ENCODE measurements at regions not wholly inside any gene's neighbourhood (a gene's known extent, or its start where the extent isn't known, plus 50 kb on each side); places are given as distances from the start of the nearest gene placed in this dataset.

- DNase-seq = no peak
Observed at GRCh38 chr11:129591527-129591926, 215.9 kb downstream of the BARX2 start.

DNA sequence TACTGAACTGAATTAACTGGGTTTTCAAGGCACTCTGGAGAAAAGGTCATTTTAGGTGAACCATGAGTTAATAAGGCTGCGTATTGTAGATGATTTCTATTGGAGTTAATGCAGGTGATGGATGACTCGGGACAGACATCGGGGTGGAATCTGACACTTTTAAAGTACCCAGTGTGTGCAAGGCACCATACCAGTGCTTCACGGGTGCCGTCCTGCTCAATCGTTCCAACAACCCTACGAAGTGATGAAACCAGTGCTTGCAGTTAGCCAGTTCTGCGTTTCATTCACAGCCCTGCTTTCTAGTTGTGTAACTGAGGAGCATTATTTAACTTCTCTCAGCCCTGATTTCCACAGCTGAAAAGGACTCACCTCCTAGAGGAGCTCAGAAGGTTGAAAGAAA, 216.5 kb downstream of the BARX2 start:
- no peak for DNase-seq

DNA sequence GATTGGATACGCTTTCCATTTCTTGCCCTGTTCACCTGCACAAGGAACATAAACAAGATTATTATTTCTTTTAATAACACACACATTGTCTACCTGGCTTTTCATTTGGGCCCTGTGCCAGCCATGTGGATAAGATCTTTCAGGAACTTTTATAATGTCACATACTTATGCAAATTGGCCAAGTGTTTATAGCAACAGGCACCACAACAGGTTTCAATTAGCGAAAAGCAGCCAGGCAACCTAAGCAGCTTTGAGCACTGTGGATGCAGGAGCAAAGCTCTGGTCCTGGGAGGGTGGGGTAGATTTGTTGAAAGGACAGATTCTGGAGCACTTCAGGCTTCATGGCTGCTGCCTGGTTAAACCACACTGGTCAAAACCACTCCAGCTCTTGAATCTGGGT, 217.4 kb downstream of the BARX2 start:
- DNase-seq = no peak

- DNase-seq = no peak
Observed at GRCh38 chr11:129595038-129595962, 219.7 kb downstream of the BARX2 start.

- DNase-seq = no peak
Observed at GRCh38 chr11:129596351-129596750, 219.3 kb upstream of the TMEM45B start.

DNA sequence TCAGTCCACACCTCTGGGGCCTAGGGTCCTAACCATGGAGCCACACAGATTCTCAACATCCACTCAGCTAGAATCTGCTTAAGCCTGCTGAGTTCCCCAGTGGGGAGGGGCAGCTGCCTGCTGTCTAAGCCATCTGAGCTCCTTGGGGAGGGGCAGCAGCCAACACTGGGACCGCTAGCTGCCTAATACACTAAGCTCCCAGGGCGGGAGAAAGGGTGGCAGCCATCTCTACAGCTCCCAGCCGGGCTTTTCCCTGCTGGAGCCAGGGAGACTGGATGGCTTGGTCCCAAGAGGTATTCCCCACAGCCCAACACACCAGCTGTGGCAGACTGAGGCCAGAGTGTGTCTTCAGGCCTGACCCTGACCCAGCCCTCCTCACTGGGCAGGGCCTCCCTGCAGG, 217.3 kb upstream of the TMEM45B start:
- DNase-seq = no peak

GRCh38 chr11:129605815-129606214, 209.8 kb upstream of the TMEM45B start:
- DNase-seq = no peak

- no peak for DNase-seq
Observed at GRCh38 chr11:129608711-129609110, 206.9 kb upstream of the TMEM45B start.

DNA sequence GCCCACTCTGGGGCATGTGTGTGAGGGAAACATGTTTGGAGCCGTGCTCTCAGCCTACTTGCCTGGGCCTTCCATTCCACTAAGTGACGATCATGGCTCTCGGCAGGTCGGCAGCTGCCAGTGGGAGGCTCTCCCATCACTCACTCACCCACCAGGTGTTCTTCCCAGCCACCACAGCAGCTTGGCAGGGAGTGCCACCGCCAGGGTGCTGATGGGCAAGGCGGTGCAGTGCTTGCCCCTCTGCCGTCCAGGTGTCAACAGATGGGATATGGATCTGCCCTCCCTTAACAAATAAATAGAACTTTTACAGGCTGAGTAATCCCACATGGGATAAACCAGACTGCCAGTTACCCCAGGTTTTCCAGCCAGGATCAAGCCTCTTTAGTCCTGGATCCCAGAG, 205.5 kb upstream of the TMEM45B start:
- no peak for DNase-seq

DNA sequence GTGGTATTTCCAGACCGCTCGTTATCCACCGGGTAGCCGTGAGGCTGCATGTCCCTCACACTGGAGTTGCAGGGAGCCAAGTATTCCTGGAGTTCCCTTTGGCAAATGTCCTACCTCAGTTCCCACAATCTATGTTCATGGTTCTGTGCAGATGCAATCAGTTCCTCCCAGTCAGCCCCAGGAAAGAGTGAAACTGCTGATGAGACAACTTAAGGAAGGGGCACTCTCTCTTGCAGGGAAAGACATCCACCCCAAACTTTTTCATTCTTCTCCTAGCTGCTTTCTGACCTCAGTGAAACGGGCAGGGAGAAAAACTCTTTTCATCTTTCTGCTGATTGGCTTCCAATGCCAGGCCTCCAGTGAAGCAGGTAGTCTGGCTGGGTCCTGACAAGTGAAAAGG, 205.1 kb upstream of the TMEM45B start:
- DNase-seq = no peak

DNA sequence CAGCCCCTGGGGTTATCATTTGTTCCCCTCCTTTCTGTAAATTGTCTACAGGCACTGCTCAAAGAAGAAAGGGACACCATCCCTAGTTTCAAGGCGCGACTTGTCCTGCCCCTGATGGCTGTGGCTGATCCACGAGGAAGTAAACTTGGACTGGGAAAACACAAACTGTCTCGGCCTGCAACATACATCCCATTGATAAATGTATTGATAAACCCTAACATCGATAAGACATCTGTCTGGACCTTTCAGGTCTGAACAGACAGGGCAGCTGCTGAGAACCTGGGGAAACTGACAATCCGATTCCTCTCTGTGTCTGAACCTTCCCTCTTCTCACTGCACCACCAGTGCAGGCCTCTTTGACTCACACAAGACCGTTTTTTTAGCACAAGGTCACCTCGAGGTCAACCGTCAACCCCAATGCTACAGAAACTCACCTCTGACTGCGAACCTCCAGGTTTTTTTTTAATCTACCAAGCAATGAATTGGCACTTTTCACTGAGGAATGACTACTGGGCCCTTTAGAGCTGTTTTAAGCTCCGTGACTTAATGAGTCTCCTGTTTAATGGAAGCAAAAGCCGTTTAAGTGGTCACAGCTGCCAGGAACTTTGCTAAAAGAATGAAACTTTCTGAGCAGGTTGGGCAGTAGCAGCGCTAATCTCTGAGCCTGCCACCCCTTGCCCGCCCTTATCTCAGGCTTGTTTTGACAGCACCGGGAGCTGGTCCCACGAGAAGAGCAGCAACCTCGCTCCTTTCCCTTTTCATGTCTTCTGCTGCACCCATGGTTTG, 203.8 kb upstream of the TMEM45B start:
- DNase-seq = no peak

DNA sequence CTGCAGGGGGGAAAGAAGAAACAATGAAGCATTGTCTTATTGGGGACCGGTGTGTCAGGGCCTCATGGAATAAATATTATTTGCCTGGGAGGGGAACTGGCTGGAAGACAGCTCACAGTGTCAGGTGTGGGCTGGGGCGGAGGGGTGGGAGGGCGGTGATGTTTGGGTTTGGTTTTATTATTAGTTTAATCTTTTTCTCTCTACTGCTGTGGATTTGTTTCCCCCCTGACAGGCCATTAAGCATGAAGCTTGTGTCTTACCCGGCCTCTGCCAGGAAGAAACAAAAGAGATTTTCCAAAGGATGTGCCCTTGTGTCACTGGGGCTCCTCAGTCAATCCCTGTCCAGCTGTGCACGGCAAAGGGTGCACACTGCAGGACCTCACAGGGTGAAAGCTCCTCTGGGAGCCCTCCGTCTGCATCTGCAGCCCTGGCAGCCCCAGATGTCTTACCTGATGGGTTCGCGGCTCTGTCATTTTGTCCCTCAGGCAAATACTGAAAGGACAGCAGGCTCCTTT, 203.1 kb upstream of the TMEM45B start:
- no peak for DNase-seq

GRCh38 chr11:129613071-129613470, 202.6 kb upstream of the TMEM45B start:
- no peak for DNase-seq

DNA sequence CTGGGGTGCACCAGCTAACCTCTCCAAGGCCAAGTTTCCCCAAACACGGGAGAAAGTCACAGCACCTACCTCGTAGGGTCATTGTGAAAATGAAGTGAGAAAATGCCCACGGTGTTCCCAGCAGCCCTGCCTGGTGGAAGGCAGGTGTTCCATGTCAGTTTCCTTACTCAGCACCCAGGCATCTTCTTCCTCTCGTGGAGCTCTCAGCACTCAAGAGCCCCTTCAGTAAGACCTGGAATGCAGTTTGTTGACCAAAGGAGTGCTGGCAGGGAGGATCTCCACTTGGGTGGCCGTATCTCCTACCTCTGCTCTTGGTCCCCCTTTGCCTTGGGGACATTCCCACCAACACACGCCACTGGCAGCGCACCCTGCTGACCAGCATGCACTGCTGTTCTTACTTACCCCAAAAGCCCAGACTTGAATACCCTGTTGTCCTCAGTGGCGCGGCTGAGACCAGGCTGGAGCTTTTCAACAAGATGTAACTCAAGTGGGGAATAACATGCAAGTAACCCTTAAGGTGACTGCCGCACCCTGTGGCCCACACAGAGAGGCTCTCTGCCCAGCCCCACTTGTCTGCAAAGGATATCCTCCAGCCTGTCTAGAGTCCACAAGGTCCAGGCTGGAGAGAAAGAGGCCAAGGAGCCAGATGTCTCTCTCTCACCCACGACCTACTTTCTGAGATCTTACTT, 201.2 kb upstream of the TMEM45B start:
- DNase-seq = no peak

GRCh38 chr11:129618046-129618569, 197.5 kb upstream of the TMEM45B start:
- no peak for DNase-seq

DNA sequence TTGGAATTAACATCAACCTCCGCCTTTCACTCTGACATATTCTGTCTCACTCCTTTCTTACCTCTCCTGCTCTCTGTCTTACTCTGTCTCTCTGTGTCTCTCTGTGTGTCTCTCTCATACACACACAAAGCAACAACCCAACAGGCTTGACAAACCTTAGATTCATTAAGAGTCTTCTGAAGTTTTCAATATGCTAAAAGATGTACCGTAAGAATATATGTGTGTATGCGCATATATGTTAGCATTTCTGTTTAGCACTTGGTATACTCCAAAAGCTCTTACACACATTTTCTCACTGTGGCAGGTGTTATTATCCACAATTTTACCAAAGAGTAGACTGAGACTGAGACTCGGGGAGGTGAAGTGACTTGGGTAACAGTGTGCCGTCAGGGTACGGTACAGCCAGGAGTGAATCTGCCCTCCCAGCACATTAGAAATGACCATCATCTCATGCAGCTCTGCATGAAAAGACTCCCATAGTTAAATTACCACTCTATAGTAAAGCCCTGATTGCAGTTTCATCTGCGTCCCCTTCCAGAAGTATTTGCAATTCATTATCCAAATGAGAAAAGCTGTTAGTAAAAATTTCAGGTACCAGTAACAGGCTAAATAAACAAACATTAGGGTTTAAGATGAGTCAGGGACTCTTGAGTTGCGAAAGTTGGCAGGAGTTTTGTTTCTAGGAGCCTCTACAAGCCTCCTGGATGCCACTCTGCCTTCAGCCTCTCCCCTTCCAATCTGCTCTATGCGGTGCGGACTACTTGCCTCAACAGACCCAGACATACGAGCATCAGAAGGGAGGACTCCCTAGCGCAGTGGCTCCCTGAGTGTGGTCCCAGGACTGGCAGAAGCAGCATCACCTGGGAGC, 195.2 kb upstream of the TMEM45B start:
- no peak for DNase-seq

- DNase-seq = no peak
Observed at GRCh38 chr11:129625930-129626329, 189.7 kb upstream of the TMEM45B start.

- DNase-seq = no peak
Observed at GRCh38 chr11:129631201-129631600, 184.4 kb upstream of the TMEM45B start.

GRCh38 chr11:129636926-129637325, 178.7 kb upstream of the TMEM45B start:
- no peak for DNase-seq

DNA sequence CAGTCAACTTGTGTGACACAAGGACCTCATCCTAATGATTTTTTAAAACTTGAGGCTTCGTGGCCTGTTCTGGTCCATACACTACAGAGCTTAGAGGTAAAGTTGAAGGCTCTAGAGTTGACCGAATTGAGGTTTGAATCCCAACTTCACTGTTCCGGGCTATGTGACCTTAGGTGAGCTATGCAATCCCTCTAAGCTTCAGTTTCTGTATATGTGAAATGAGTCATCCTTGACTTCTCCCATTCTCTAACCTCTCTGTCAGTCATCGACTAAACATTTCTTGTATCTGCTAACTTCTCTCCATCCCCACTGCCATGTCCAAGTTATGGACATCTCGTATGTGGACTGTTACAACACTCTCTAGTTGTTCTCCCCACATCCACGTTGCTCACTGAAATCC, 178.2 kb upstream of the TMEM45B start:
- no peak for DNase-seq

DNA sequence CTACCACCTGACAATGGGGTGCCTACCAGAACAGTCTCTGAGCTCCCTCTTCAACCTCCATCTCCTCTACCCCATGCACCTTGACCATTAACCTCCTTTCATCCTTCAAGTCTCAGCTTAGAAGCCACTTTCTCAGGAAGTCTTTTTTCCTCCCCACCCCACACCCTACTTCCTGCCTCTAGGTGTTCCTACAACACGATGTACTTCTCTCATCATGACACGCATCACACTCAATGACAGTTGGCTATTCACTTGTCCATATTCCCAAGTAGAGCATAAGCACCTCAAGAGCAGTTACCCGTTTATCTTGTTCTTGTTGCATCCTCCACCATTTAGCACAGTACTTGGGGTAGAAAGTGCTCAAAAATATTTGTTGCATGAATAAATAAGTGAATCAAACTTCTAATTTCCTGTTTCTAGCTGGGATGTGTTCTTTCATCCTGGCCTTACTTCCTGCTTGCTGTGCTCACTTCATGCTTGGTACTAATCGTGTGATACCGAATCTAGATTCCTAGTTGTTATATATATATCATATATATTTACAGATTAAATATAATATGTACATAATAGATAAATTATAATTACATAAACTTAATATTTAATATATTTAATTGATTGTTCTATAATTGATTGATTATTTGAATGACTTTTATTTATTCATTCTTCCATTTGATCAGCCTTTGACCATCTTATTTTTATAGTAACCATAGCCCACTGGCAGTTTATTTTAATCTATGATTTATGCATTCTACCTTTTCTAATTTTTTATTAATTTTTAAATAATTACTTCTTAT, 177.5 kb upstream of the TMEM45B start:
- DNase-seq = peak in 1 of 2 experiments; percentile 16

All from SW 1271 (cell line).